Posterior vena cava (tissue), 2 donors: ENCODE measurements at regions not wholly inside any gene's neighbourhood (a gene's known extent, or its start where the extent isn't known, plus 50 kb on each side); places are given as distances from the start of the nearest gene placed in this dataset.

ENCODE experiments used
- DNase-seq: peaks from one replicate; pipeline ENCODE4 v3.0.0-alpha.2; 2020; ENCODE audit warnings: low spot score
- intact Hi-C, 2 donors: fragments of 100-400 bp; cut with DNase I; formaldehyde crosslinking; loops; one replicate each; pipeline versions ENCODE4 v1.14.1 to v1.14.2; 2022 to 2023
- donor health status: DM: yes; HTN: yes; CAD: no.
- donor health status: DM: yes; HTN: yes; CAD: no.

DNA sequence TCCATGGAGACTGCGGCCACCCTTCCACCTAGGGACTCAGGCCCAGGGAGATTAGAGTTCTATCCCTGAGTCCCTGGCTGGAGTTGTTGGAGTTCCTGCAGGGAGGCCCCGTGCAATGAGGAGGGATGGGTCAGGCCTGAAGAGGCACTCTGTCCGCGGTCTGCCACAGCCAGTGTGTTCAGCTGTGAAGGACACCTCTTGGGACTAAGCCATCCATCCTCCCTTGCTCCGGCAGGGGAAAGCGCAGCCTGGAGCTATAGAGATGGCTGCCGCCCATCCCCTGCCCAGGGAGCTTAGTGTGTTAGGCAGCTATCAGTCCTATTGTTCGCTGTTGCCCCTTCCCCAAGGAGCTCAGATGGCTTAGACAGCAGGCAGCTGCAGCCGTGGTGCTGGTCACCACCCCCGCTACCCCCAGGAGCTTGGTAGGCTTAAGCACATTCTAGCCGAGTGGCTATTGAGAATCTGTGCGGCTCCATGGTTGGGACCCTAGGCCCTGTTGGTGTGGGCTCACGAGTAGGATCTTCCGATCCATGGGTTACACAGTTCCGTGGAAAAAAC is 141.3 kb downstream of the CYB561 start:
- DNase-seq = no peak
- intact Hi-C loops = no loop called here

DNA sequence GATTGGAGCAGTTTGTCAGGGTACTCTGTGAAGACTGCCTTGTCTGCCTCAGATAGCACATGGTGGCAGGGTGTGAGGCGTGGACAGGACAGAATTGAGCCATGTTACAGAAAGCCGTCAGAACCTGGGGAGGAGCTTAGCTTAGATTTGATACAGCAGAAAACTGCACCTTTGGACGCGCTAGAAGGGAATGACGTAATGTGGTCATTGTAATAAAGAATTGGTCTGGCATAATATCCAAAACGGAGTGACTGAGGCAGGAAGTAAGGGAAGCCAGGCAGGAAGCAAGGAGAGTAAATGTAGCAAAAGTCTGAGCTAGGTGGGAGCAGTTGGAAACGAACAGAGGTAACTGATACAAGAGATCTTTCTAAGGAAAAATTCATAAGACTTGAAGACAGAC is 140.2 kb downstream of the CYB561 start:
- DNase-seq = no peak
- intact Hi-C loops = no loop called here

DNA sequence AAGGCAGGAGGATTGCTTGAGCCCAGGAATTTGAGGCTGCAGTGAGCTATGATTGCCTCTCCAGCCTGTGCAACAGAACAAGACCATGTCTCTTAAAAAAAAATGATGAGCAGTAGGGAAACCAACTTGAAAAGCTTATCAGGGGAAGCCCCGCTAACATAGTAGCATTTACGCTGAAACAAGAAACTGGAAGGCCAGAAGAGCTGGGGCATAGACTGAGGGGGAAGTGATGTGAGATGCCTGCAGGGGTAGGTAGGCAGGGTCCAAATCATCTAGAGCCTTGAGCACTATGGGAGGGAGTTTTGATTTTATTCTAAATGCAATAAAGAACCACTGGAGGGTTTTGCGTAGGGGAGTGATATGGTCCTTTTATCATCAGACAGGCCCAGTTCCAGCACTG is 139.3 kb downstream of the CYB561 start:
- intact Hi-C loops = no loop called here
- DNase-seq = no peak

DNA sequence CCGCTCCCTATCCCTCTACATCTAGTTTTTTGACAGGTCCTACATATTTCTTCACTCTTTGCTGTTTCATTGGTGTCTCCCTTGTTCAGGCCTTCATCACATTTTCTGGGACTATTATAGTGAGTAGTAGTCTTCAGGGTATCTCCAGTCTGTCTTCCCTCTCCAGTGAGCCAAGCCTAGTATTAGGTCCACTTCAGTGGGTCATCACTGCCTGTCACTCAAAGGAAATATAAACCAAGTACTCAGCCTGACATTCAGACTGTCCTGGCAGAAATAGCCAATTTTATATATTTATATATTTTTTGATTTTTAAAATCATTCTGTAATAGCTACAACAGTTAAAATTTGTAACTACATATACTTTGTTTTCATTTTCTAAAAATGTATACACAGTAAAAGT is 137.8 kb downstream of the CYB561 start:
- intact Hi-C loops = no loop called here
- no peak for DNase-seq

DNA sequence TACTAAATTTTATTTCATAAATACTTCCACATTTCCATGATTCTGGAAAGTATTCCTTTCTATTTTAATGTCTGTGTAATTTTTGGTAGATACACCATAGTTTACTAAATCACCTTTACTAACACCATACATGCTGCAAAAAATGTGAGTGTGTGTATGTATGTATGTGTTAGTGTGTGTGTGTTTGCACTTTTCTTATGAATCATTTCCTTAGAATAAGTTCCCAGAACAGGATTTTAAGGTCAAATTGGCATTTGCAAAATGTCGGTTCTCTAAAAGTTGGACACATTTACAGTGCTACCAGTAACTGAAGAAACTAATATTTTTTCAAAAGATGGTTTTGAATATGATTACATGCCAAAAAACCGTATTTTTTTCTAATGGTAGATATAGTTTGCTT is 137.1 kb downstream of the CYB561 start:
- DNase-seq = no peak
- intact Hi-C loops = no loop called here

DNA sequence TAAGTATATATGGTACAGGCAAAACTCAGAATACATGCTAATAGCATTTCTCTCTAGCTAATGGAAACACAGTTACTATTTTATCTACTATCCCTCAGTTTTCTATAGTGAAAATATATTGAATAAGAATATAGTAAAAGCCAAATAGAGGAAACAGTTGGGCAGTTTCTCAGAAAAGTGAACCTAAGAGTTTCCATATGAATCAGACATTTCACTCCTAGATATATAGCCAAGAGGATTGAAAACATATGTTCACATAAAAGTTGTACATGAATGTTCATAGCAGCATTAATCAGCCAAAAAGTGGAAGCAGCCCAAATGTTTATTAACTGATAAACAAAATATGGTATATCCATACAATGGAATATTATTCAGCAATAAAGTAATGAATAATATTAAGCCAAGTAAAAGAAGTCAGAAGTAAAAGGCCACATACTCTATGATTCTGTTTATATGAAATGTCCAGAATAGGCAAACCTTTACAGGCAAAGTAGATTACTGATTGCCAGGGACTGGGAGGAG is 134.6 kb downstream of the CYB561 start:
- intact Hi-C loops = no loop called here
- DNase-seq = no peak

DNA sequence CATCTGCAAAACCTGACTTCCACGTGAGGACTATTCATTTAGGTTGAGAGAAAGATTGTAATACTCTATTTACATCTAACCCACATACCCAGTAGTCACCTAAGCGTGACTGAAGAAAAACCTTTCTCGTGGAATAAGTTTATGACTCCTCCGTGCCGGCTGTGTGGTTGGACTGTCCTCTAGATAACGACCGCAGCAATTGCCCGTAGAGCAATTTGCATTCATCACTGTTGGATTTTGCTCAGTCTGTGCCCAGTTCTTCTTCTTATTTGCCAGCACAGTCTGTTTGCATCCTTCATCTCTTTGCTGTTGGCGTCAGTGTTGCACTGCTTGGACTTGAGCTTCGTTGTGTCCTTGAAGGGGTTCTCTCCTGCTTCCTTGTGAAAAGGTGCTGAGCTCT is 131.3 kb downstream of the CYB561 start:
- no peak for DNase-seq
- intact Hi-C loops = no loop called here

DNA sequence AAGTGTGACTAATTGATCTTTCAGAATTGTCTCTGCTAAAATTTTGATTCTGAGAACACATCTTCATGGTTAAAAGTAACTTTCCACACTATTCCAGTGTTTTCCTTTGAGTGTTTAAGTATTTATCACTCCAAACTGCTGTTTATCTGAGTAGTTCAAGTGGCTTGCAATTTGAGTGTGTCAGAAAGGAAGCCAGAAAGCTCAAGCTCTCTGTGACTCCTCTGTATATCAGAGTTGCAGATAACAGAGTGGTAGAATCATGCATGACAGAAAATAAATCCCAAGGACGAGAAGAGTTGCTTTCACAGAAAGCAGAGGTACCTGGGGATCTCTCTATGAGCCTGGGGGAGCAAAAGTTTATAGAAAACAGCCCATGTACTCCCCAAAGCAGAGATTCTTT is 130.0 kb downstream of the CYB561 start:
- intact Hi-C loops = no loop called here
- no peak for DNase-seq

DNA sequence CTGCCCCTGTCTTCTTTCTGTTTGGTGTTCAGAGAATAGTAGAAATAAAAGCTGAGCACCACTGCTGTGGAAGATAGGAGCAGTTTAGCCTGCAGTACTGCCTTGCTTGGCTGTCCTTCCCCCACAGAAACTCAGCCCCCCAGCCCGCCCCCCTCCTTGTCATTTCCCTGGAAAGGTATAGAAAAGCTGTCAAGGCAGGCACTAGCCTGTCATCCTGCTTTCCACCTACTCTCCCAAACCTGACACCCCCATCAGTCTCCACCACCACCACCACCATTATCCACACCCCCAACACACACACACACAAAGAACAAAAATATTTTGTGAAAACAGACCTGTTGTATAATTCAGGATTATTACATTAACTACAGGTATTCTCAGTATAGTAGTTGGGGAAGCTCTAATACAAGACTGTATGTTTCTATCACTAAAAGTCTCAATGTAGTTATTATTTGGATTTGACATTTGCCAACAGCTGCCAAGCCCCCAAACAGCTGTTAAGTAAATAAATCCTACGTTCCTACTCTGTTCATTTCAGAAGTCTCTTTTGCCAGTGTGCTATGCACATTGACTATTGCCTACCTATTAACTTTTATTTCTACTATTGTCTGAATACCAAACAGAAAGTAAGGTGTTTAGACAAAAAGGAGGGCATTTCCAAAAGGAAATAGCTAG is 128.8 kb downstream of the CYB561 start:
- no peak for DNase-seq
- intact Hi-C loops = no loop called here

DNA sequence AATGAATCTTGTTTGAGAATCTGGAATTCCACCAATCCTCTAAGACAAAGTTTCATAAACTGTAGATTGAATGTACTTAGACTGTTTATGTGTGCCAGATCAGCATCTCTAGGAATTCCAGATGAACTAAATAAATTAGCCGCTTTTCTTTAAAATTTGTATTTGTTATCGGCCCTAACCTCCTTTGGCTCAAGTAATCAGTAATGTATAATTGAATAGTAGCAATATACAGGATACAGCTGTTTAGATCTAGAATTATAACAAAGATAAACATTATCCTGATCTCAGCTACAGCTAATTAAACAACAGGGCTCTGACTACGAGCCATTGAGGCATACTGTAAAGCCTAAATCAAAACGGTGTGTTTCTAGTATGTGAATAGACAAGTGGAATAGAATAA is 120.3 kb downstream of the CYB561 start:
- intact Hi-C loops = no loop called here
- DNase-seq = no peak

DNA sequence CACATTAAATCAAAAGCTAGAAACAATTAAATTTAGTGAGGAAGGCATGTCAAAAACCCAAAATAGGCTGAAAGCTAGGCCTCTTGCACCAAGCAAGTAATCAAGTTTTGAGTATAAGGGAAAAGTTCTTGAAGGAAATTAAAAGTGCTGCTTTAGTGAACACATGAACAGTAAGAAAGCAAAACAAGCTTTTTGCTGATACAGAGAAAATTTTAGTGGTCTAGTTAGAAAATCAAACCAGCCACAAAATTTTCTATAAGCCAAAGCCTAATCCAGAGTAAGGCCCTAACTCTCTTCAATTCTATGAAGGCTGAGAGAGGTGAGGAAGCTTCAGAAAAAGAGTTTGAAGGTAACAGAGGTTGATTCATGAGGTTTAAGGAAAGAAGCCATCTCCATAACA is 116.2 kb downstream of the CYB561 start:
- DNase-seq = no peak
- intact Hi-C loops = no loop called here

DNA sequence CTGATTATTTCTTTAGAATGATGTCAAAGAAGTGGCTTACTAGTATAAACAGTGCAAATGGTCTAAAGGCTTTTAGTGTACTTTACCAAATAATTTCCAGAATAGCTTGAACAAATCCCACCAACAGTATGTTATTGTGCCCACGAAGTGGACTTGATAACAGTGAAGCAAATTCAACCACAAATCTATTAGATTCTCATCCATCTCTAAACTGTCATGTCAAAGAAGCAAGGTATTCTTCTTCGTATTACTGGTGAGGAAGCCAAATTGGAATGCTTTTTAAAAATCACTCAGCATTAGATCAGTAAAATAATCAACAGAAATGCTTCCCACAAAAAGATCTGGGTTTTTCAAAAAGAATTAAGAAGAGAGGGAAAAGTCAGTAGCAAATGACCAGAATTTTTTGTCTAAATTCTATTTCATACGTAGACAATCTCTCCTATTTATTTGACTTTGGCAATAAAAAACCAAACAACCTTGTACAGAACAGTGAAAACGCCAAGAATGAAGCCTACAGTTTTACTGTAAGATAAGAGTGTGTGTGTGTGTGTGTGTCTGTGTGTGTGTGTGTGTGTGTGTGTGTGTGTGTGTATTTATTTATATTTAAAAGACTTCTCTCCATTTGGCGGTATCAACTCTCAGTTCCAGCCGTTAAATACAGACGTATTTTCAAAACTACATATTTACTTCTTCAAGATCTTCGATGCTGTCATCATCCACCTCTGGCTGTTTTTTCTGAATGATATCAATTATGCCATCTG is 114.6 kb downstream of the CYB561 start:
- intact Hi-C loops = no loop called here
- DNase-seq = no peak

DNA sequence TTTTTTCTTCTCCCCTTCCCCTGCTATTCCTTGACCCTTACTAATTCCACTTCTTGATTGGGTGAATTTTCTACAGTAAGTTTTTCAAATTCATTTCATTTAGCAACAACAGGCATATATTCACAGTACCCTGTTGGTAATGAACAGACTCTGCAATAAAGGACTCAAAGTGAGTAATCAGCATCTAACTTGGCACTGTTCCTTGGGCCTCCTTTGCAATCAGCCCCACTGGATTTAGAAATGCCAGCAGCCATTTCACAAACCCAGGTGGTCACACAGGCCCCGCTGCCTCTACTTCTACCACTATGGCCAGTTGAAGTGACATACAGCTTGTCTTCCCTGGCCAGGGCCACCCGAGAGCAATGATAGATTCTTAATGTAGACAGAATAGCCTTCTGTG is 113.8 kb downstream of the CYB561 start:
- intact Hi-C loops = no loop called here

DNA sequence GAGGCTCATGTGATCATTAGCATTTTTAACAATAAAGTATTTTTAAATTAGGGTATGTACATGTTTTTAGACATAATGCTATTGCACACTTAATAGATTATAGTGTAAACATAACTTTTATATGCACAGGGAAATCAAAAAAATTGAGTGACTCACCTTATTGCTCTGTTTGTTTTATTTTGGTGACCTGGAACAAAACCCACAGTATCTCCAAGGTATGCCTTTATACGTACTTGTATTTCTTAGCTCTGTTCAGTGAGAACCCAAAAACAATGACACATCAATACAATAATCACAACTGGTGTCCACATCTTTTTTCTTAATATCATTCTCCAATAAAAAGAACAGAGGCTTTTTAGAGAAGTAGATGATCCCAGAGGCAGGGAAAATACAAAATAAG is 112.2 kb downstream of the CYB561 start:
- intact Hi-C loops = no loop called here
- no peak for DNase-seq

More for the DNA sequence above, 113.8 kb downstream of the CYB561 start:
- DNase-seq = no peak

DNA sequence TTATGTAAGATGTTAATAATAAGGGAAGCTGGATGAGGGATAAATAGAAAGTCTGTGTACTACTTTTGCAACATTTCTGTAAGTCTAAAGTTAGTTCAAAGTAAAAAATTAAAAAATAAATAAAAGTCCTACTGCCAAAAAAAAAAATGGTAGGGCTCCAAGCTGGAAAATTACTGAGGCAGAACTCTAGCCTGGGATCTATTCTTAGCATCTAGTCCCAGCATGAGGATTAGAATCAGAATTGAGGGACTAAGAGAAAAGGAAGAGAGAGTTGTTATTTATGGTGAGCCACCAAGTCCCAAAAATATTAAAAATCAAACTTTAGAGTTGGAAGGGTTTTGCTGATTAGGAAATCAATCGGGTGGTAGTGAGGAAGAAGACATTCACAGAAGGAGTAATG is 110.3 kb downstream of the CYB561 start:
- intact Hi-C loops = no loop called here

DNA sequence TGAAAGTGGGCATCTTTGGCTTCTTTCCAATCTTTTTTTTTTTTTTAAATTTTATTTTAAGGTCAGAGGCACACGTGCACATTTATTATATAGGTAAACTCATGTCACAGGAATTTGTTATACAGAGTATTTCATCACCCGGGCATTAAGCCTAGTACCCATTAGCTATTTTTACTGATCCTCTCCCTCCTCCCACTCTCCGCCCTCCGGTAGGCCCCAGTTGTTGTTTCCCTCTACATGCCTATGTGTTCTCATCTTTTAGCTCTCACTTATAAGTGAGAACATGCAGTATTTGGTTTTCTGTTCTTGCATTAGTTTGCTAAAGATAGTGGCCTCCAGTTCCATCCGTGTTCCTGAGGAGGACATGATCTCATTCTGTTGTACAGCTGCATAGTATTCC is 108.5 kb downstream of the CYB561 start:
- no peak for DNase-seq

More for the DNA sequence above, 110.3 kb downstream of the CYB561 start:
- DNase-seq = no peak

DNA sequence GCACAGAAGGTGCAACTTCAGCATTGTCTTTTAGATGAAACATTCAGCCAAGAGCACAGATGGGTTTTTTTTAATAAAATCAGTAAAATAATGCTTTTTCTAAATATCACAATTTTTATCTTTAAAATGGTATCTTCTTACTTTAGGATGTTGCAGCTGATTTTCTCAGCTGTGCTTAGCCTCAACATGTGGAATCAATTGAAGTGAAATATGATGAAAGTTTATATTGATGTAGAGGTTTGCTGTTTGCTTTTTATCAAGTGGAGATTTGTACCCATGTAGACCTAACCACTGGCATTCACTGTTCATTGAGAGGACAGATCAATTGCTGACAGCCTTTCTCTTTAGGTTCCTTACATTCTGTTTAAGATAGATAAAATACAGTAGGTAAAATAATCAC is 107.8 kb downstream of the CYB561 start:
- DNase-seq = no peak
- intact Hi-C loops = no loop called here

More for the DNA sequence above, 108.5 kb downstream of the CYB561 start:
- intact Hi-C loops = no loop called here

DNA sequence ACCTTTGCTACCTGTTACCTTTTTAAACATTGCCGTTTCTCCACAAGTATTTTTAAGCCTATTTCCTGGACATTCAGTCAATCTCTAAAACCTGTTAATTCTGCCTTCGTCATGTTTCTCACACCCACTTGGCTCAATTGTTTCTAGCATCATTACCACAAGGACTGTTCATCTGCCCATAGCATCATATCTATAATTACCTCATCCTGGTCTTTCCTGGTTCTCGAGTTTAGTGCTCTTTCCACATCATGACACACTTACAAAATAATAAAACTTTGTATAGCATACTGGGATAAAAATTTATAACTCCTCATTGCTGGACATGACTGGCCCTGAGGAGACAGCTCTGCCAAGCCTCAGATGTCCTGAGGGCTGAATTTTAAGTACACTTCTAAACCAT is 104.8 kb downstream of the CYB561 start:
- DNase-seq = no peak
- intact Hi-C loops = no loop called here

DNA sequence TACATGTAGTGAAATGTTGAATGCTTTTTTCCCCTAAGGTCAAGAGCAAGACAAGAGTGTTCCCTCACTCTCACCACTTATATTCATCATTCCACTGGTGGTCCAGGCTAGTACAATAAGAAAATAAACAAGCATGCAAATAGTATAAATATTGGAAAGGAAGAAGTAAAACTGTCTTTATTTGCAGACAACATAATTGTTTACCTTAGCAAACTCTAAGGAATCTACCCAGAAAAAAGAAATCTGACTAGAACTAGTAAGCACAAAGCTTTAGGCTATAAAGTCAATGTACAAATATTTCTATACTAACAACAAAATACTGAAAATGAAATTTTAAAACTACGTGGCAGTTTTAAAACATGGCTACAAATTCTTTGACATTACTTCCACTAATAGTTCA is 101.7 kb downstream of the CYB561 start:
- no peak for DNase-seq
- intact Hi-C loops = no loop called here

DNA sequence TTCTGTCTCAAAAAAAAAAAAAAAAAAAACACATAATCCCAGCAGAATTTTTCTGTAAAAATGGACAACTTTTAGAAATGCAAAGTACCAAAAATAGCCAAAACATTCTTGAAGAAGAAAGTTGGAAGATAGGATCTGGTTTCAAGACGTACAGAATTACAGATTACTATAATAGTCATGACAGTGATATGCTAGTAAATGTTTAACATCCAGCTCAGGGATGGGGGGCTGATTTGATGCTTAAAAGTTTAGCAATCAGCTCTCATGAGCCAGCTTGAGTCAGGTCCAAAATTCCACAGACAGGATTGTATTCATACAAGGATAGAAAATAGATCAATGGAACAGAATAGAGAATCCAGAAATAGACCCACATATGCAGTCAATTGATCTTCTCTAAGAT is 100.5 kb downstream of the CYB561 start:
- intact Hi-C loops = no loop called here

DNA sequence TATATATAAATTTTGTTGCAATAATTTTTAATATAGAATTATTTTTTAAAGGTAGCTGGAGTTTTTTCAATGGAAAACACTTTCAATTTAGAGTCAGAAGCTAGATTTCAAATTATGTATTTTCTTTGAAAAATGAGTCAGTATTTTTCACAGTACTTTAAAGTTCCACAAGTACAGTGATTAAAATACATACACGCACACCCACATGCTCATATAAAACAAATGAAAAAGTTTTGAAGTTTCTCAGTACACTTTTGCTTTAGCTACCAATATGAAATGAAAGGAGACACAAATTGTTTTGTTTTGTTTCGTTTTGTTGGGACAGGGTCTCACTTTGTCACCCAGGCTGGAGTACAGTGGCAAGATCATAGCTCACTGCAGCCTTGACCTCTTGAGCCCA is 98.6 kb downstream of the CYB561 start:
- intact Hi-C loops = no loop called here
- DNase-seq = no peak

More for the DNA sequence above, 100.5 kb downstream of the CYB561 start:
- no peak for DNase-seq
